SK-N-SH treated with all-trans-retinoic acid at 6 μM for 48 hours (cell line): ENCODE measurements at regions not wholly inside any gene's neighbourhood (a gene's known extent, or its start where the extent isn't known, plus 50 kb on each side); places are given as distances from the start of the nearest gene placed in this dataset.

Experiments used
- ATAC-seq: fragments of 200-7000 bp; cut with Tn5 transposase; 3 replicates; pipeline ENCODE4 v1.9.1; 2020; ENCODE audit warnings: mild to moderate bottlenecking, moderate library complexity
- ARNTL ChIP-seq: fragments of 450-650 bp; formaldehyde crosslinking; IDR thresholded peaks from 2 replicates; pipeline ENCODE4 v1.5.0; 2020; ENCODE audit warnings: low read depth, mild to moderate bottlenecking, moderate library complexity, borderline replicate concordance
- BACH2 ChIP-seq: fragments of 250-450 bp; sonication (Bioruptor Pico); IDR thresholded peaks from 2 replicates; pipeline ENCODE4 v1.9.0; 2021; ENCODE audit warnings: mild to moderate bottlenecking, borderline replicate concordance
- CSDC2 ChIP-seq: fragments of 250-450 bp; sonication (Bioruptor Pico); IDR thresholded peaks from 2 replicates; pipeline ENCODE4 v1.5.0; 2020; ENCODE audit warnings: mild to moderate bottlenecking, moderate library complexity
- CSRNP3 ChIP-seq: fragments of 250-450 bp; sonication (Bioruptor Pico); IDR thresholded peaks from 2 replicates; pipeline ENCODE4 v1.5.1; 2021; ENCODE audit warnings: mild to moderate bottlenecking, moderate library complexity
- ESRRG ChIP-seq: fragments of 250-450 bp; sonication (Bioruptor Pico); IDR thresholded peaks from 2 replicates; pipeline ENCODE4 v1.6.1; 2021; ENCODE audit warnings: mild to moderate bottlenecking
- GLIS3 ChIP-seq: fragments of 250-450 bp; sonication (Bioruptor Pico); IDR thresholded peaks from 2 replicates; pipeline ENCODE4 v1.5.0; 2020; ENCODE audit warnings: mild to moderate bottlenecking, moderate library complexity
- ISL1 ChIP-seq: fragments of 250-450 bp; sonication (Bioruptor Pico); IDR thresholded peaks from 2 replicates; pipeline ENCODE4 v2.1.2; 2022; ENCODE audit warnings: mild to moderate bottlenecking, moderate library complexity
- OSR1 ChIP-seq: fragments of 250-450 bp; sonication (Bioruptor Pico); IDR thresholded peaks from 2 replicates; pipeline ENCODE4 v1.8.0; 2022; ENCODE audit warnings: moderate library complexity, mild to moderate bottlenecking, inconsistent platforms
- PATZ1 ChIP-seq: fragments of 250-450 bp; sonication (Bioruptor Pico); IDR thresholded peaks from 2 replicates; pipeline ENCODE4 v1.8.0; 2020; ENCODE audit warnings: mild to moderate bottlenecking, moderate library complexity, borderline replicate concordance
- POU6F1 ChIP-seq: fragments of 250-450 bp; sonication (Bioruptor Pico); IDR thresholded peaks from 2 replicates; pipeline ENCODE4 v1.8.0; 2021; ENCODE audit warnings: low read depth, mild to moderate bottlenecking, moderate library complexity, borderline replicate concordance
- PPARA ChIP-seq: fragments of 250-450 bp; sonication (Bioruptor Pico); IDR thresholded peaks from 2 replicates; pipeline ENCODE4 v1.5.0; 2020; ENCODE audit warnings: mild to moderate bottlenecking, borderline replicate concordance
- RARB ChIP-seq: fragments of 250-450 bp; sonication (Bioruptor Pico); IDR thresholded peaks from 2 replicates; pipeline ENCODE4 v1.8.0; 2021; ENCODE audit warnings: mild to moderate bottlenecking, moderate library complexity
- SNAI2 ChIP-seq: fragments of 250-450 bp; sonication (Bioruptor Pico); IDR thresholded peaks from 2 replicates; pipeline ENCODE4 v1.5.0; 2020; ENCODE audit warnings: mild to moderate bottlenecking, moderate library complexity
- TCF4 ChIP-seq: fragments of 250-450 bp; sonication (Bioruptor Pico); IDR thresholded peaks from 2 replicates; pipeline ENCODE4 v1.8.0; 2021; ENCODE audit warnings: mild to moderate bottlenecking, moderate library complexity, borderline replicate concordance
- TOX ChIP-seq: fragments of 250-450 bp; sonication (Bioruptor Pico); IDR thresholded peaks from 2 replicates; pipeline ENCODE4 v1.8.0; 2021; ENCODE audit warnings: mild to moderate bottlenecking, moderate library complexity, borderline replicate concordance
- ZC3H10 ChIP-seq: fragments of 250-450 bp; sonication (Bioruptor Pico); IDR thresholded peaks from 2 replicates; pipeline ENCODE4 v1.5.1; 2021; ENCODE audit warnings: mild to moderate bottlenecking, moderate library complexity
- ZFP3 ChIP-seq: fragments of 250-450 bp; sonication (Bioruptor Pico); IDR thresholded peaks from 2 replicates; pipeline ENCODE4 v1.5.0; 2020; ENCODE audit warnings: mild to moderate bottlenecking, moderate library complexity
- ZFP30 ChIP-seq: fragments of 450-650 bp; formaldehyde crosslinking; IDR thresholded peaks from 2 replicates; pipeline ENCODE4 v1.5.0; 2022; ENCODE audit warnings: mild to moderate bottlenecking, moderate library complexity
- ZNF565 ChIP-seq: fragments of 450-650 bp; formaldehyde crosslinking; conservative IDR thresholded peaks from 2 replicates; pipeline ENCODE4 v1.5.0; 2020; ENCODE audit warnings: low read depth, mild to moderate bottlenecking, moderate library complexity
- ZNF70 ChIP-seq: fragments of 450-650 bp; formaldehyde crosslinking; IDR thresholded peaks from 2 replicates; pipeline ENCODE4 v1.5.0; 2020; ENCODE audit warnings: mild to moderate bottlenecking, moderate library complexity
- ZNF8 ChIP-seq: fragments of 450-650 bp; formaldehyde crosslinking; IDR thresholded peaks from 2 replicates; pipeline ENCODE4 v1.5.0; 2020; ENCODE audit warnings: mild to moderate bottlenecking, moderate library complexity
- TF ChIP-seq, protein P1 (sequence below): fragments of 250-450 bp; sonication (Bioruptor Pico); IDR thresholded peaks from 2 replicates; pipeline ENCODE4 v1.5.0; 2020; ENCODE audit warnings: mild to moderate bottlenecking, moderate library complexity
- TF ChIP-seq, protein P2 (sequence below): fragments of 250-450 bp; sonication (Bioruptor Pico); IDR thresholded peaks from 2 replicates; pipeline ENCODE4 v1.5.1; 2020; ENCODE audit warnings: low read depth, mild to moderate bottlenecking, moderate library complexity

GRCh38 chr15:56806148-56806536 lies 72.8 kb upstream of the ZNF280D start:
- ATAC-seq = peak; percentile 36; the same call in 2 of the 3 replicates
- TF ChIP-seq ESRRG (CRISPR knock-in tag) (no peak), ARNTL (no peak), BACH2 (CRISPR knock-in tag) (no peak), PPARA (CRISPR knock-in tag) (no peak), ZNF565 (CRISPR knock-in tag) (no peak), TOX (no peak), PATZ1 (CRISPR knock-in tag) (no peak), RARB (CRISPR knock-in tag) (no peak), GLIS3 (CRISPR knock-in tag) (no peak), POU6F1 (CRISPR knock-in tag) (no peak), ZNF8 (CRISPR knock-in tag) (no peak), CSDC2 (CRISPR knock-in tag) (no peak), ISL1 (no peak), ZC3H10 (CRISPR knock-in tag) (no peak), SNAI2 (CRISPR knock-in tag) (no peak), TCF4 (CRISPR knock-in tag) (no peak), ZNF70 (CRISPR knock-in tag) (no peak), ZFP3 (CRISPR knock-in tag) (no peak), ZFP30 (CRISPR knock-in tag) (no peak)
- TF ChIP-seq, protein P1, sequence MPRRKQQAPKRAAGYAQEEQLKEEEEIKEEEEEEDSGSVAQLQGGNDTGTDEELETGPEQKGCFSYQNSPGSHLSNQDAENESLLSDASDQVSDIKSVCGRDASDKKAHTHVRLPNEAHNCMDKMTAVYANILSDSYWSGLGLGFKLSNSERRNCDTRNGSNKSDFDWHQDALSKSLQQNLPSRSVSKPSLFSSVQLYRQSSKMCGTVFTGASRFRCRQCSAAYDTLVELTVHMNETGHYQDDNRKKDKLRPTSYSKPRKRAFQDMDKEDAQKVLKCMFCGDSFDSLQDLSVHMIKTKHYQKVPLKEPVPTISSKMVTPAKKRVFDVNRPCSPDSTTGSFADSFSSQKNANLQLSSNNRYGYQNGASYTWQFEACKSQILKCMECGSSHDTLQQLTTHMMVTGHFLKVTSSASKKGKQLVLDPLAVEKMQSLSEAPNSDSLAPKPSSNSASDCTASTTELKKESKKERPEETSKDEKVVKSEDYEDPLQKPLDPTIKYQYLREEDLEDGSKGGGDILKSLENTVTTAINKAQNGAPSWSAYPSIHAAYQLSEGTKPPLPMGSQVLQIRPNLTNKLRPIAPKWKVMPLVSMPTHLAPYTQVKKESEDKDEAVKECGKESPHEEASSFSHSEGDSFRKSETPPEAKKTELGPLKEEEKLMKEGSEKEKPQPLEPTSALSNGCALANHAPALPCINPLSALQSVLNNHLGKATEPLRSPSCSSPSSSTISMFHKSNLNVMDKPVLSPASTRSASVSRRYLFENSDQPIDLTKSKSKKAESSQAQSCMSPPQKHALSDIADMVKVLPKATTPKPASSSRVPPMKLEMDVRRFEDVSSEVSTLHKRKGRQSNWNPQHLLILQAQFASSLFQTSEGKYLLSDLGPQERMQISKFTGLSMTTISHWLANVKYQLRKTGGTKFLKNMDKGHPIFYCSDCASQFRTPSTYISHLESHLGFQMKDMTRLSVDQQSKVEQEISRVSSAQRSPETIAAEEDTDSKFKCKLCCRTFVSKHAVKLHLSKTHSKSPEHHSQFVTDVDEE = no peak

GRCh38 chr15:56805466-56806147 lies 72.3 kb upstream of the ZNF280D start:
- TF ChIP-seq ISL1 = peak; percentile 51; the same call in 1 of the 2 replicates
- TF ChIP-seq POU6F1 (CRISPR knock-in tag) = no peak
- peak; percentile 96 for ATAC-seq

GRCh38 chr15:56804938-56805337 lies 71.6 kb upstream of the ZNF280D start:
- no peak for TF ChIP-seq CSRNP3 (CRISPR knock-in tag)
- TF ChIP-seq POU6F1 (CRISPR knock-in tag) = no peak
- TF ChIP-seq SNAI2 (CRISPR knock-in tag) = no peak
- no peak for TF ChIP-seq ISL1
- TF ChIP-seq ZNF565 (CRISPR knock-in tag) = no peak
- TF ChIP-seq, protein P2, sequence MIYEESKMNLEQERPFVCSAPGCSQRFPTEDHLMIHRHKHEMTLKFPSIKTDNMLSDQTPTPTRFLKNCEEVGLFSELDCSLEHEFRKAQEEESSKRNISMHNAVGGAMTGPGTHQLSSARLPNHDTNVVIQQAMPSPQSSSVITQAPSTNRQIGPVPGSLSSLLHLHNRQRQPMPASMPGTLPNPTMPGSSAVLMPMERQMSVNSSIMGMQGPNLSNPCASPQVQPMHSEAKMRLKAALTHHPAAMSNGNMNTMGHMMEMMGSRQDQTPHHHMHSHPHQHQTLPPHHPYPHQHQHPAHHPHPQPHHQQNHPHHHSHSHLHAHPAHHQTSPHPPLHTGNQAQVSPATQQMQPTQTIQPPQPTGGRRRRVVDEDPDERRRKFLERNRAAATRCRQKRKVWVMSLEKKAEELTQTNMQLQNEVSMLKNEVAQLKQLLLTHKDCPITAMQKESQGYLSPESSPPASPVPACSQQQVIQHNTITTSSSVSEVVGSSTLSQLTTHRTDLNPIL (CRISPR knock-in tag) = no peak
- TF ChIP-seq PPARA (CRISPR knock-in tag) = no peak
- no peak for TF ChIP-seq ZC3H10 (CRISPR knock-in tag)
- no peak for TF ChIP-seq OSR1 (CRISPR knock-in tag)
- no peak for TF ChIP-seq ESRRG (CRISPR knock-in tag)
- no peak for TF ChIP-seq RARB (CRISPR knock-in tag)
- no peak for TF ChIP-seq ZFP30 (CRISPR knock-in tag)
- no peak for TF ChIP-seq ZNF8 (CRISPR knock-in tag)
- no peak for TF ChIP-seq ARNTL
- ATAC-seq = peak; percentile 24; the same call in 2 of the 3 replicates
